Ishikawa (cell line): ENCODE measurements at regions not wholly inside any gene's neighbourhood (a gene's known extent, or its start where the extent isn't known, plus 50 kb on each side); places are given as distances from the start of the nearest gene placed in this dataset.

Source experiments
- CEBPB ChIP-seq: IDR thresholded peaks from 2 replicates; pipeline ENCODE4 v1.6.1; 2012
- EP300 ChIP-seq: IDR thresholded peaks from 2 replicates; pipeline ENCODE4 v1.6.1; 2012; ENCODE audit warnings: borderline replicate concordance
- TF ChIP-seq, protein P1 (sequence below): IDR thresholded peaks from 2 replicates; pipeline ENCODE4 v1.6.1; 2012; ENCODE audit warnings: low read depth, mild to moderate bottlenecking
- TF ChIP-seq, protein P2 (sequence below): IDR thresholded peaks from 2 replicates; pipeline ENCODE4 v1.6.1; 2012

DNA sequence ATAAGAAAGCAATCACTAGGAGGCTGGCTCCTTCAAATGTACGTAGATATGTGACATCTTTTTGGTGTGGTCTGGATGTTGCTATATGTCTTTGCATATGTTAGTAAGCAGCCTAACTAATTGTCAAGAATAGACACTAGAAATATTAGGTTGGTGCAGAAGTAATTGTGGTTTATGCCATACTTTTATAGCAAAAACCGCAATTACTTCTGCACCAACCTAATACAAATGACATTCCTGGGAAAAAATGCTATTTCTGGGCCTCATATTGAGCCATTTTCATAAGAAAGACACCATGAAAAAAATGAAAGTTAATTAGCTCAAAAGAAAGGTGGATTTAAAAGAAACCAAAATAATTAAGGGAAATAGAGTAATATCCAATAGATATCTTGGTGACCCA is 555.8 kb downstream of the ZNF385D start:
- TF ChIP-seq EP300 (no peak), CEBPB (no peak)
- TF ChIP-seq, protein P1, sequence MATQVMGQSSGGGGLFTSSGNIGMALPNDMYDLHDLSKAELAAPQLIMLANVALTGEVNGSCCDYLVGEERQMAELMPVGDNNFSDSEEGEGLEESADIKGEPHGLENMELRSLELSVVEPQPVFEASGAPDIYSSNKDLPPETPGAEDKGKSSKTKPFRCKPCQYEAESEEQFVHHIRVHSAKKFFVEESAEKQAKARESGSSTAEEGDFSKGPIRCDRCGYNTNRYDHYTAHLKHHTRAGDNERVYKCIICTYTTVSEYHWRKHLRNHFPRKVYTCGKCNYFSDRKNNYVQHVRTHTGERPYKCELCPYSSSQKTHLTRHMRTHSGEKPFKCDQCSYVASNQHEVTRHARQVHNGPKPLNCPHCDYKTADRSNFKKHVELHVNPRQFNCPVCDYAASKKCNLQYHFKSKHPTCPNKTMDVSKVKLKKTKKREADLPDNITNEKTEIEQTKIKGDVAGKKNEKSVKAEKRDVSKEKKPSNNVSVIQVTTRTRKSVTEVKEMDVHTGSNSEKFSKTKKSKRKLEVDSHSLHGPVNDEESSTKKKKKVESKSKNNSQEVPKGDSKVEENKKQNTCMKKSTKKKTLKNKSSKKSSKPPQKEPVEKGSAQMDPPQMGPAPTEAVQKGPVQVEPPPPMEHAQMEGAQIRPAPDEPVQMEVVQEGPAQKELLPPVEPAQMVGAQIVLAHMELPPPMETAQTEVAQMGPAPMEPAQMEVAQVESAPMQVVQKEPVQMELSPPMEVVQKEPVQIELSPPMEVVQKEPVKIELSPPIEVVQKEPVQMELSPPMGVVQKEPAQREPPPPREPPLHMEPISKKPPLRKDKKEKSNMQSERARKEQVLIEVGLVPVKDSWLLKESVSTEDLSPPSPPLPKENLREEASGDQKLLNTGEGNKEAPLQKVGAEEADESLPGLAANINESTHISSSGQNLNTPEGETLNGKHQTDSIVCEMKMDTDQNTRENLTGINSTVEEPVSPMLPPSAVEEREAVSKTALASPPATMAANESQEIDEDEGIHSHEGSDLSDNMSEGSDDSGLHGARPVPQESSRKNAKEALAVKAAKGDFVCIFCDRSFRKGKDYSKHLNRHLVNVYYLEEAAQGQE = no peak
- TF ChIP-seq, protein P2, sequence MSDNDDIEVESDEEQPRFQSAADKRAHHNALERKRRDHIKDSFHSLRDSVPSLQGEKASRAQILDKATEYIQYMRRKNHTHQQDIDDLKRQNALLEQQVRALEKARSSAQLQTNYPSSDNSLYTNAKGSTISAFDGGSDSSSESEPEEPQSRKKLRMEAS = no peak
